ENCODE measurements at regions not wholly inside any gene's neighbourhood (a gene's known extent, or its start where the extent isn't known, plus 50 kb on each side); places are given as distances from the start of the nearest gene placed in this dataset.

DNA sequence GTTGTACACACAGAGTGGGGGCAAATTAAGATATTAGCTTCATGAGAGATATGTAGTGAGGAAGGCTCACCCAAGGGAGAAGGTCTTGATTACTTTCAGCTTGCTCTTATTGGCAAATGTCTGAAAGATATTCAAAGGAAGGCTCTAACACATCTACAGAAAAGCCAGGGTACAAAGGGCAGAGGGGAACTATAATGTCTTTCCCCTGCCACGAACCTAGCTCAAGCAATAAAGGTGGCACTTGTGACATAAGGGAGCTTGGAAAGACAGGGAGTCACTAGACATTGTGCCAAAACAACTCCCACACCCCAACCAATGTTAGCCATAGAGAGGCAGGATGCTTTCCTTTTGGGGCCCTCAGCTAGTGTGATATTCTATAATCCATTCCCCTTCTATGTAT is 52.2 kb upstream of the SOX9 start:
- no peak overlapping the region for H3K4me3 Mint-ChIP-seq
- H3K27ac ChIP-seq (ENCODE audit: low read depth, low read length): no peak overlapping the region
- ChIA-PET CTCF (no interaction called here), POLR2A (no interaction called here)
- no peaks in the 10 kb centered on the region for H3K4me1 ChIP-seq (ENCODE audit: insufficient read depth, low read length)
- no peak overlapping the region for H3K27ac Mint-ChIP-seq
- H3K36me3 ChIP-seq (ENCODE audit: insufficient read depth, low read length): no peaks in the 10 kb centered on the region
- H3K4me3 ChIP-seq (ENCODE audit: low read length): no peak overlapping the region
- H3K9me3 ChIP-seq (ENCODE audit: low read length): no peaks in the 10 kb centered on the region
- H3K36me3 Mint-ChIP-seq: no peaks in the 10 kb centered on the region
- H3K27me3 Mint-ChIP-seq: no peaks in the 10 kb centered on the region
- no peak for DNase-seq
- H3K9me3 Mint-ChIP-seq: peaks cover 0 to 5% (median 2%) of the 10 kb centered on the region in 5 donors
- H3K27me3 ChIP-seq (ENCODE audit: insufficient read depth, low read length, poor library complexity, severe bottlenecking): no peaks in the 10 kb centered on the region
- no peaks in the 10 kb centered on the region for H3K4me1 Mint-ChIP-seq

- H3K36me3 ChIP-seq (ENCODE audit: insufficient read depth, low read length): no peaks in the 10 kb centered on the region
- Mint-ChIP-seq H3K4me3 (no peak overlapping the region), H3K27ac (no peak overlapping the region), H3K4me1 (no peaks in the 10 kb centered on the region), H3K27me3 (no peaks in the 10 kb centered on the region), H3K9me3 (peaks cover 0 to 6% (median 2%) of the 10 kb centered on the region in 5 donors), H3K36me3 (no peaks in the 10 kb centered on the region)
- no peaks in the 10 kb centered on the region for H3K27me3 ChIP-seq (ENCODE audit: insufficient read depth, low read length, poor library complexity, severe bottlenecking)
- no peaks in the 10 kb centered on the region for H3K4me1 ChIP-seq (ENCODE audit: insufficient read depth, low read length)
- ChIA-PET CTCF (no interaction called here), POLR2A (no interaction called here)
- H3K27ac ChIP-seq (ENCODE audit: low read depth, low read length): no peak overlapping the region
- H3K4me3 ChIP-seq (ENCODE audit: low read length): no peak overlapping the region
- no peak for DNase-seq
- H3K9me3 ChIP-seq (ENCODE audit: low read length): no peaks in the 10 kb centered on the region
These were observed 51.1 kb upstream of the SOX9 start for GRCh38 chr17:72069586-72070202.

Measured in CD8-positive, alpha-beta memory T cell (primary cell).